ENCODE measurements at regions not wholly inside any gene's neighbourhood (a gene's known extent, or its start where the extent isn't known, plus 50 kb on each side); places are given as distances from the start of the nearest gene placed in this dataset.

DNA sequence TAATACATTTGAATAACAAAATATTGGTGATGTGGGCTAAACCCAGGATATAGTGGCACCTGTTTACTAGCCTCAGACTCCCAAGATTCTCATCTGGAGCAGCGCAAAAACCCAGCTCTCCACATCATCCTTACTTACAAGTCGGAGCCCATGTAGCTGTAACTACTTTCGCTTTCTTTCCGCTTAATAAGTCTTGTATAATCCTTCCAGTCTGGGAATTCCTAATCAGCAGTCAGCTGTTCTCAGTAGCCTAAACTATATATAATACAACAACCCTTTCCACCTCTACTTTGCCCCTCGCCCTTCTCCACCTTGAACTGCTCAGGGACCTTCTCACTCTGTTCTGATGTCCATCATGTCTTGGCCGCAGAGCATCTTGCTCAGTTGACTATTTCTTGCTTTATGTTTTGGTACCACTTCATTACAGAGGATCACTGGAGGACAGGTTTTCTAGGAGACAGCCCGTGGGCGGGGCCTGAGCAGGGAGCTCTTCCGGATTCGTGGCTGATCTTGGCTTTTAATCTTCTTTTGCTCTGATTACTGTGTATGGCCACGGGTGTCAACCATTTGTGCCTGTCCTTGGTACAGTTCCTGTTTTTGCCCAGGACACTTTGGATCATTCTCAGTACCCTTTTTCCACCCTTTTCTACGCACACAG is 119.9 kb upstream of the SERTAD2 start:
- no peak overlapping the region for H3K4ac ChIP-seq (ENCODE audit: low read depth, low read length)
- no peaks in the 10 kb centered on the region for H3K27me3 ChIP-seq (ENCODE audit: control insufficient read depth, insufficient read depth, low read length)
- in situ Hi-C loops (cut with MboI; ENCODE audit: low sequenced_read_pairs), result no loop called here
- no peak overlapping the region for H3K27ac ChIP-seq (ENCODE audit: insufficient read depth, low read length)
- H3K36me3 ChIP-seq (ENCODE audit: control insufficient read depth, insufficient read depth, low read length), result no peaks in the 10 kb centered on the region
- no peak overlapping the region for H3K23ac ChIP-seq (ENCODE audit: low read depth, low read length)
- no peak overlapping the region for H3K9ac ChIP-seq (ENCODE audit: low read depth, low read length)
- H3K18ac ChIP-seq (ENCODE audit: low read depth, low read length), result no peak overlapping the region
- no peak overlapping the region for H2AK5ac ChIP-seq (ENCODE audit: low read depth, low read length)
- H2BK20ac ChIP-seq (ENCODE audit: low read depth, low read length), result no peak overlapping the region
- TF ChIP-seq CEBPB (IDR thresholded peaks at IDR 0.05; ENCODE audit: low read depth, low read length) (no peak), MAFK (IDR thresholded peaks at IDR 0.05; ENCODE audit: low read depth, low read length) (no peak), RCOR1 (IDR thresholded peaks at IDR 0.05; ENCODE audit: insufficient replicate concordance, low read length) (no peak), NFE2L2 (IDR thresholded peaks at IDR 0.05; ENCODE audit: low read depth, low read length) (no peak), FOS (IDR thresholded peaks at IDR 0.05; ENCODE audit: low read depth, low read length) (no peak), MAZ (IDR thresholded peaks at IDR 0.05; ENCODE audit: borderline replicate concordance, low read depth, low read length) (no peak), RFX5 (IDR thresholded peaks at IDR 0.05; ENCODE audit: low read depth, low read length) (no peak), CHD1 (IDR thresholded peaks at IDR 0.05; ENCODE audit: low read depth, low read length) (no peak), POLR2A (IDR thresholded peaks at IDR 0.05; ENCODE audit: low read depth, low read length) (no peak), BHLHE40 (IDR thresholded peaks at IDR 0.05; ENCODE audit: low read depth, low read length) (no peak), SMC3 (IDR thresholded peaks at IDR 0.05; ENCODE audit: low read depth, low read length) (no peak), MXI1 (IDR thresholded peaks at IDR 0.05; ENCODE audit: borderline replicate concordance, low read depth, low read length) (no peak)
- TF ChIP-seq, protein P1, sequence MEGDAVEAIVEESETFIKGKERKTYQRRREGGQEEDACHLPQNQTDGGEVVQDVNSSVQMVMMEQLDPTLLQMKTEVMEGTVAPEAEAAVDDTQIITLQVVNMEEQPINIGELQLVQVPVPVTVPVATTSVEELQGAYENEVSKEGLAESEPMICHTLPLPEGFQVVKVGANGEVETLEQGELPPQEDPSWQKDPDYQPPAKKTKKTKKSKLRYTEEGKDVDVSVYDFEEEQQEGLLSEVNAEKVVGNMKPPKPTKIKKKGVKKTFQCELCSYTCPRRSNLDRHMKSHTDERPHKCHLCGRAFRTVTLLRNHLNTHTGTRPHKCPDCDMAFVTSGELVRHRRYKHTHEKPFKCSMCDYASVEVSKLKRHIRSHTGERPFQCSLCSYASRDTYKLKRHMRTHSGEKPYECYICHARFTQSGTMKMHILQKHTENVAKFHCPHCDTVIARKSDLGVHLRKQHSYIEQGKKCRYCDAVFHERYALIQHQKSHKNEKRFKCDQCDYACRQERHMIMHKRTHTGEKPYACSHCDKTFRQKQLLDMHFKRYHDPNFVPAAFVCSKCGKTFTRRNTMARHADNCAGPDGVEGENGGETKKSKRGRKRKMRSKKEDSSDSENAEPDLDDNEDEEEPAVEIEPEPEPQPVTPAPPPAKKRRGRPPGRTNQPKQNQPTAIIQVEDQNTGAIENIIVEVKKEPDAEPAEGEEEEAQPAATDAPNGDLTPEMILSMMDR (conservative IDR thresholded peaks at IDR 0.05; ENCODE audit: low read depth, low read length), result no peak
- TF ChIP-seq, protein P2, sequence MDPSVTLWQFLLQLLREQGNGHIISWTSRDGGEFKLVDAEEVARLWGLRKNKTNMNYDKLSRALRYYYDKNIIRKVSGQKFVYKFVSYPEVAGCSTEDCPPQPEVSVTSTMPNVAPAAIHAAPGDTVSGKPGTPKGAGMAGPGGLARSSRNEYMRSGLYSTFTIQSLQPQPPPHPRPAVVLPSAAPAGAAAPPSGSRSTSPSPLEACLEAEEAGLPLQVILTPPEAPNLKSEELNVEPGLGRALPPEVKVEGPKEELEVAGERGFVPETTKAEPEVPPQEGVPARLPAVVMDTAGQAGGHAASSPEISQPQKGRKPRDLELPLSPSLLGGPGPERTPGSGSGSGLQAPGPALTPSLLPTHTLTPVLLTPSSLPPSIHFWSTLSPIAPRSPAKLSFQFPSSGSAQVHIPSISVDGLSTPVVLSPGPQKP (IDR thresholded peaks at IDR 0.05; ENCODE audit: borderline replicate concordance, low read depth, low read length), result no peak
- TF ChIP-seq, protein P3, sequence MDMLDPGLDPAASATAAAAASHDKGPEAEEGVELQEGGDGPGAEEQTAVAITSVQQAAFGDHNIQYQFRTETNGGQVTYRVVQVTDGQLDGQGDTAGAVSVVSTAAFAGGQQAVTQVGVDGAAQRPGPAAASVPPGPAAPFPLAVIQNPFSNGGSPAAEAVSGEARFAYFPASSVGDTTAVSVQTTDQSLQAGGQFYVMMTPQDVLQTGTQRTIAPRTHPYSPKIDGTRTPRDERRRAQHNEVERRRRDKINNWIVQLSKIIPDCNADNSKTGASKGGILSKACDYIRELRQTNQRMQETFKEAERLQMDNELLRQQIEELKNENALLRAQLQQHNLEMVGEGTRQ (IDR thresholded peaks at IDR 0.05; ENCODE audit: low read depth, low read length), result no peak
- ChIA-PET CTCF (no interaction called here), POLR2A (ENCODE audit: unreplicated experiment) (no interaction called here)
- intact Hi-C loops (cut with micrococcal nuclease), result no loop called here
- no peak overlapping the region for H2BK120ac ChIP-seq (ENCODE audit: low read depth, low read length)
- no peak overlapping the region for H3K56ac ChIP-seq (ENCODE audit: extremely low read depth, insufficient read depth, low read length)
- H4K5ac ChIP-seq (ENCODE audit: low read depth, low read length), result no peak overlapping the region
- 97% methylated on average over 5 of the region's 12 CpGs; no CpG with 5 or more reads in 1 of the 2 experiments for WGBS, 2 experiments (ENCODE audit: extremely low coverage in 2 of 2, insufficient read length in 1 of 2)
- no peaks in the 10 kb centered on the region for H3K79me1 ChIP-seq (ENCODE audit: low read depth in 1 of 2, low read length in 2 of 2)
- H2AK9ac ChIP-seq (replicated peaks; ENCODE audit: low read depth, low read length, poor library complexity), result no peak overlapping the region
- DNase-seq (no peak), ATAC-seq (ENCODE audit: low read depth) (no peak)
- no peak overlapping the region for H2AFZ ChIP-seq (replicated peaks; ENCODE audit: low read length, poor library complexity)
- H3K14ac ChIP-seq (replicated peaks; ENCODE audit: low read depth, low read length), result no peak overlapping the region
- H3K9me1 ChIP-seq (ENCODE audit: insufficient read depth, low read length), result peaks cover 6% of the 10 kb centered on the region
- H3K4me3 ChIP-seq (ENCODE audit: insufficient read depth, low read depth, low read length), result no peak overlapping the region
- H3K4me2 ChIP-seq (ENCODE audit: low read depth, low read length), result no peak overlapping the region
- H2BK15ac ChIP-seq (ENCODE audit: low read depth, low read length), result no peak overlapping the region
- H4K91ac ChIP-seq (ENCODE audit: insufficient read depth, low read depth, low read length), result no peak overlapping the region
- dilution Hi-C loops (cut with HindIII; ENCODE audit: low sequenced_read_pairs, unreplicated experiment), result no loop called here
- H3K9me3 ChIP-seq (ENCODE audit: control insufficient read depth, insufficient read depth, low read length), result peaks cover 2% of the 10 kb centered on the region; the same call in 1 of the 2 replicates
- H4K20me1 ChIP-seq (ENCODE audit: insufficient read depth, low read length), result no peaks in the 10 kb centered on the region
- H4K8ac ChIP-seq (ENCODE audit: low read depth in 2 of 2, low read length in 2 of 2), result no peak overlapping the region
- H2BK5ac ChIP-seq (ENCODE audit: low read depth, low read length, poor library complexity, severe bottlenecking), result no peak overlapping the region
- no TSS peak for BruUV-seq (replicated peaks)
- H3K4me1 ChIP-seq (ENCODE audit: control insufficient read depth, insufficient read depth, low read length), result peaks cover 14% of the 10 kb centered on the region

Data from IMR-90 (cell line).